GM12864 (cell line): ENCODE measurements at regions not wholly inside any gene's neighbourhood (a gene's known extent, or its start where the extent isn't known, plus 50 kb on each side); places are given as distances from the start of the nearest gene placed in this dataset.
"Not testable (repeated sequence)": the region's sequence is repeated elsewhere in the genome, so short reads cannot be mapped to it uniquely, and the experiment has no call there.

Experiments
- DNase-seq: peaks from one replicate; pipeline ENCODE4 v3.0.0-alpha.2; 2011; ENCODE audit warnings: low read depth
- H3K4me3 ChIP-seq: 2 replicates; pipeline ENCODE4 v1.5.1; 2011; ENCODE audit warnings: mild to moderate bottlenecking, low read depth, low read length, control low read depth
- CTCF ChIP-seq: IDR thresholded peaks from 2 replicates; pipeline ENCODE4 v1.5.1; 2011; ENCODE audit warnings: low read depth, mild to moderate bottlenecking, moderate library complexity, low read length, control low read depth, inconsistent platforms; ENCODE audit errors: missing control alignments

GRCh38 chr4:28014469-28014868 lies 1153.8 kb downstream of the STIM2 start:
- no peak for DNase-seq
- no peak for TF ChIP-seq CTCF
- no peak overlapping the region for H3K4me3 ChIP-seq

GRCh38 chr4:28015996-28016395 lies 1155.4 kb downstream of the STIM2 start:
- no peak for DNase-seq
- no peak for TF ChIP-seq CTCF
- H3K4me3 ChIP-seq, result no peak overlapping the region

GRCh38 chr4:28038253-28038652 lies 1177.6 kb downstream of the STIM2 start:
- H3K4me3 ChIP-seq, DNase-seq: not testable (repeated sequence)

GRCh38 chr4:28062562-28062961 lies 1201.9 kb downstream of the STIM2 start:
- DNase-seq, result no peak
- TF ChIP-seq CTCF, result no peak
- no peak overlapping the region for H3K4me3 ChIP-seq

GRCh38 chr4:28073860-28074555 lies 1213.4 kb downstream of the STIM2 start:
- no peak for TF ChIP-seq CTCF
- no peak for DNase-seq
- no peak overlapping the region for H3K4me3 ChIP-seq

GRCh38 chr4:28075401-28075956 lies 1214.8 kb downstream of the STIM2 start:
- TF ChIP-seq CTCF, result no peak
- no peak for DNase-seq
- H3K4me3 ChIP-seq, result no peak overlapping the region

- not testable (repeated sequence) for H3K4me3 ChIP-seq, DNase-seq
Measured at GRCh38 chr4:28077203-28077602, 1216.6 kb downstream of the STIM2 start.

GRCh38 chr4:28082686-28083390 lies 1222.2 kb downstream of the STIM2 start:
- no peak for DNase-seq
- no peak overlapping the region for H3K4me3 ChIP-seq
- TF ChIP-seq CTCF, result no peak
